ENCODE measurements at regions not wholly inside any gene's neighbourhood (a gene's known extent, or its start where the extent isn't known, plus 50 kb on each side); places are given as distances from the start of the nearest gene placed in this dataset.

DNA sequence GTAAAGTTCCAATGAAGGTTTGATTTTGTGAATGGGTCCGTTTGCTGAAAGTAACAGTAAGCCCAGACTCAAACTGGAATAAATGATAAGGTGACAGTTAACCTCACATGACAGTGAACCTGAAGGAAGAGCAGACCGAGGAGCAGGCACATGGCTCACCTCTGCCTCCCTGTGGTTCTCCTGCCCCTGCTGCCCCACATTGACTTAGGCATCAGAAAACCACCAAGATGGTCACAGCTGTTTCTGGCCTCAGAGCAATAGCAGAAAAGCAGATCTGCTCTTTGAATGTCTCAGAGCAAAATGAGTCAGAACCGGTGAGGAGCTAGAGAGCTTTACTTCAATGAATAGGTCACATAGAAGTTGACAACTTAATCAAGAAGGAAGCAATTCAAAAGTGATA lies 487.6 kb downstream of the METTL4 start:
- no peaks in the 10 kb centered on the region for H3K9me3 ChIP-seq (ENCODE audit: control extremely low read depth in 1 of 5, control insufficient read depth in 4 of 5, insufficient read depth in 2 of 5, low read depth in 1 of 5, low read length in 4 of 5)
- H3K4me3 ChIP-seq (ENCODE audit: control insufficient read depth in 1 of 7, extremely low read depth in 1 of 7, insufficient read depth in 4 of 7, low read depth in 2 of 7, low read length in 6 of 7): no peak overlapping the region
- H3K27ac ChIP-seq (ENCODE audit: insufficient read depth in 1 of 2, low read depth in 1 of 2, low read length in 2 of 2, poor library complexity in 1 of 2, severe bottlenecking in 2 of 2): no peak overlapping the region
- 19% methylated on average over 3 of the region's 3 CpGs for WGBS (ENCODE audit: insufficient coverage)
- peaks cover 0 to 1% (median 0%) of the 10 kb centered on the region in 5 experiments for H3K27me3 ChIP-seq (replicated peaks in 2 of 5; ENCODE audit: control insufficient read depth in 4 of 5, insufficient read depth in 5 of 5, low read length in 4 of 5)
- CTCF ChIA-PET: interaction anchor here (0.9 to 1.3 kb wide), 4 partner anchors 10 to 21 kb away, joined by 3 to 4 read pairs (median 3); no protein-coding TSS in a partner anchor
- peaks cover 0 to 12% (median 1%) of the 10 kb centered on the region in 4 experiments for H3K4me1 ChIP-seq (ENCODE audit: control extremely low read depth in 1 of 4, control insufficient read depth in 4 of 4, insufficient read depth in 4 of 4, low read length in 3 of 4)
- POLR2A ChIA-PET: no interaction called here
- H3K36me3 ChIP-seq (ENCODE audit: control insufficient read depth in 4 of 4, insufficient read depth in 4 of 4, low read length in 3 of 4): no peaks in the 10 kb centered on the region
- DNase-seq: peak; percentile 5 to 82 (median 27)

DNA sequence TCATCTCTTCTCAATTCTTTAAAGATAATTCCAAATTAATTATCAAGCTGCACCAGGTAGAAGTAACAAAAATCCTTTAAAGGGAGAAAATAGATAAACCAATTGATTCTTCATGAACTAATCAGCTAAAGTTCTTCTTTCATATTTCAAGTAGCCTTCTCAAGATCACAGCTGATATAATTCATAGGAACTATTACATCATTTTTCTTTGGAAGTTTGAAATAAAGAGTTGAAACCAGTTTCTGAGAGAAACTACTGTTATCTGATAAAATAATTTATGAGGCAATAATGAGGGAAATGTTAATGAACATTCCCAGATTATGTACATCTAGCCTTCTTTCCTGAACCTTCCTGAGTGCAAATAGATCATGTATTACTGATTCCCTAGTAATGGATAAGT lies 484.9 kb downstream of the METTL4 start:
- Histone ChIP-seq H3K4me1 (ENCODE audit: control extremely low read depth in 1 of 4, control insufficient read depth in 4 of 4, insufficient read depth in 4 of 4, low read length in 3 of 4) (peaks cover 5 to 26% (median 11%) of the 10 kb centered on the region in 4 experiments), H3K27me3 (replicated peaks in 2 of 5; ENCODE audit: control insufficient read depth in 4 of 5, insufficient read depth in 5 of 5, low read length in 4 of 5) (peaks cover 0 to 1% (median 0%) of the 10 kb centered on the region in 5 experiments), H3K27ac (ENCODE audit: insufficient read depth in 1 of 2, low read depth in 1 of 2, low read length in 2 of 2, poor library complexity in 1 of 2, severe bottlenecking in 2 of 2) (no peak overlapping the region), H3K9me3 (ENCODE audit: control extremely low read depth in 1 of 5, control insufficient read depth in 4 of 5, insufficient read depth in 2 of 5, low read depth in 1 of 5, low read length in 4 of 5) (no peaks in the 10 kb centered on the region), H3K4me3 (ENCODE audit: control insufficient read depth in 1 of 7, extremely low read depth in 1 of 7, insufficient read depth in 4 of 7, low read depth in 2 of 7, low read length in 6 of 7) (no peak overlapping the region), H3K36me3 (ENCODE audit: control insufficient read depth in 4 of 4, insufficient read depth in 4 of 4, low read length in 3 of 4) (no peaks in the 10 kb centered on the region)
- ChIA-PET POLR2A (no interaction called here), CTCF (interaction anchor here (1.4 to 1.5 kb wide), 2 partner anchors 11 to 14 kb away, joined by 3 to 4 read pairs; no protein-coding TSS in a partner anchor)
- DNase-seq: no peak

DNA sequence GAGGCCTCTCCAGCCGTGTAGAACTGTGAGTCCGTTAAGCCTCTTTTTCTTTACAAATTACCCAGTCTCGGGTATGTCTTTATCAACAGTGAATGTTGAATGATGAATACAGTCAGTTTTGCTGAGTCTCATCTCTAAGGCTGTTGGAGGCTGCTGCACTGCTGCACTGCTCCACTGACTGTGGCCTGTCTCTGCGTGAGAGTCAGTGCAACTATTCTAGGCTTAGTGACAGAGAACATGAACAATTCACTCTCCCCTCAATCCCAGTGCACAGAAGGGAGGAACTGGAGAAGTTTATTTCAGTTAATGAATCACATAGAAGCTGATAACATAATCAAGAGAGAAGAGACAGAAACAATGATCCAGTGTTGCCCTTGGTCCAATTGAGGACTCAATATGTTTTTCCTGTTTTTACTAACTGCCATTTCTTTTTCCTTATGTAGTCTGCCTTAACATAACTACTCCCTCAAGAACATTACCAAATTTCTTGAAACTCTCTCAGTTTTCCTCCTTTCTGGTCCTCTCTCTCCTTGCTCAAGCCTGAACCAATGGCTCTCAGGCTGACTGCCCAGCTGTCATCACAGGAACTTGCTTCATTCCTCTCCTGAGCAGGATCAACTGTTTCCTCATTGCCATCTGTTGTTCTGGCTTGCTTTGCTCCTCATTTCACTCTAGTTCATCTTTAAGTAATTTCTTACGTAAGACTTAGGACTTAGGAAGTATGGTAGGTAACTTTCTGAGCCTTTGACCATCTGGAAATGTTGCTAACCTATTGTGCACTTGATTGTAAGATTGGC lies 483.2 kb downstream of the METTL4 start:
- Histone ChIP-seq H3K27ac (ENCODE audit: insufficient read depth in 1 of 2, low read depth in 1 of 2, low read length in 2 of 2, poor library complexity in 1 of 2, severe bottlenecking in 2 of 2) (no peak overlapping the region), H3K36me3 (ENCODE audit: control insufficient read depth in 4 of 4, insufficient read depth in 4 of 4, low read length in 3 of 4) (no peaks in the 10 kb centered on the region), H3K4me1 (ENCODE audit: control extremely low read depth in 1 of 4, control insufficient read depth in 4 of 4, insufficient read depth in 4 of 4, low read length in 3 of 4) (peaks cover 5 to 26% (median 11%) of the 10 kb centered on the region in 4 experiments), H3K9me3 (ENCODE audit: control extremely low read depth in 1 of 5, control insufficient read depth in 4 of 5, insufficient read depth in 2 of 5, low read depth in 1 of 5, low read length in 4 of 5) (no peaks in the 10 kb centered on the region), H3K27me3 (replicated peaks in 2 of 5; ENCODE audit: control insufficient read depth in 4 of 5, insufficient read depth in 5 of 5, low read length in 4 of 5) (no peaks in the 10 kb centered on the region), H3K4me3 (ENCODE audit: control insufficient read depth in 1 of 7, extremely low read depth in 1 of 7, insufficient read depth in 4 of 7, low read depth in 2 of 7, low read length in 6 of 7) (no peak overlapping the region)
- WGBS (ENCODE audit: insufficient coverage): no CpG with 5 or more reads among the region's 5 CpGs
- peak in 2 of 3 donors; percentile 24 to 58 for DNase-seq
- CTCF ChIA-PET: interaction anchor here (0.8 to 1.3 kb wide), 3 partner anchors 9 to 424 kb away, joined by 3 read pairs; no protein-coding TSS in a partner anchor
- POLR2A ChIA-PET: no interaction called here

DNA sequence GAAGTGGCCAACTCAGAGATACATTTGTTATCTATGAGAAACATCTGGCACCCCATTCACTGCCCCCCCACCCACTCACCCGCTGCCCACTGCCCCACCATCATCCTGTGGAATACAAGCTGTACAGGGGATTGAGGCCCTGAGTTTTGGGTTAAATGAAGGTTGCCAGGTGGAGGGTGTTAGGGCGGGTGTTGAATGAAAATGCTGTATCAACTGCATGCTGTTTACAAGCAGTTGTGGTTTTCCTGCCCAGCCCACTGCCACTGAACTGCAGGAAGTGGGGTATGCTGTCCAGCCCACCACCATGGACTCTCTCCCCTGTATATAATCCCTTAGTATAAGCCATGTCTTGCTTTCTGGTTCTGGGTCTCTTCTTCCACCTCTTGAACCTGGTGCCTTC lies 481.9 kb downstream of the METTL4 start:
- H3K27ac ChIP-seq (ENCODE audit: insufficient read depth in 1 of 2, low read depth in 1 of 2, low read length in 2 of 2, poor library complexity in 1 of 2, severe bottlenecking in 2 of 2): peak overlapping the region in 1 of 2 experiments; percentile 43
- H3K9me3 ChIP-seq (ENCODE audit: control extremely low read depth in 1 of 5, control insufficient read depth in 4 of 5, insufficient read depth in 2 of 5, low read depth in 1 of 5, low read length in 4 of 5): no peaks in the 10 kb centered on the region
- peak overlapping the region in 1 of 7 experiments; percentile 42 for H3K4me3 ChIP-seq (ENCODE audit: control insufficient read depth in 1 of 7, extremely low read depth in 1 of 7, insufficient read depth in 4 of 7, low read depth in 2 of 7, low read length in 6 of 7)
- ChIA-PET POLR2A (no interaction called here), CTCF (interaction anchor here (1.3 to 1.4 kb wide), 2 partner anchors 10 to 15 kb away, joined by 3 to 6 read pairs; no protein-coding TSS in a partner anchor)
- DNase-seq: peak; percentile 2 to 90 (median 60)
- no peaks in the 10 kb centered on the region for H3K36me3 ChIP-seq (ENCODE audit: control insufficient read depth in 4 of 4, insufficient read depth in 4 of 4, low read length in 3 of 4)
- peaks cover 5 to 26% (median 11%) of the 10 kb centered on the region in 4 experiments for H3K4me1 ChIP-seq (ENCODE audit: control extremely low read depth in 1 of 4, control insufficient read depth in 4 of 4, insufficient read depth in 4 of 4, low read length in 3 of 4)
- H3K27me3 ChIP-seq (replicated peaks in 2 of 5; ENCODE audit: control insufficient read depth in 4 of 5, insufficient read depth in 5 of 5, low read length in 4 of 5): no peaks in the 10 kb centered on the region
- WGBS (ENCODE audit: insufficient coverage): no CpG with 5 or more reads among the region's 2 CpGs

DNA sequence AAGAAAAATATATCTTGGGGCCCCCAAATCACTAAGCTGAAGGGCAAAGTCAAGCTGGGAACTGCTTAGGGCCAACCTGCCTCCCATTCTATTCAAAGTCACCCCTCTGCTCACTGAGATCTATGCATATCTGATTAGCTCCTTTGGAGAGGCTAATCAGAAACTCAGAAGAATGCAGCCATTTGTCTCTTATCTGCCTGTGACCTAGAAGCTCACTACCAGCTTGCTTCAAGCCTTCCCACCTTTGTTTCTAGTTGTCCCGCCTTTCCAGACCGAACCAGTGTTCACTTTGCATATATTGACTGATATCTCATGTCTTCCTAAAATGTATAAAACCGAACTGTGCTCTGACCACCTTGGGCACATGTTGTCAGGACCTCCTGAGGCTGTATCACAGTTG lies 479.4 kb downstream of the METTL4 start:
- Histone ChIP-seq H3K27ac (ENCODE audit: insufficient read depth in 1 of 2, low read depth in 1 of 2, low read length in 2 of 2, poor library complexity in 1 of 2, severe bottlenecking in 2 of 2) (no peak overlapping the region), H3K4me3 (ENCODE audit: control insufficient read depth in 1 of 7, extremely low read depth in 1 of 7, insufficient read depth in 4 of 7, low read depth in 2 of 7, low read length in 6 of 7) (no peak overlapping the region), H3K27me3 (replicated peaks in 2 of 5; ENCODE audit: control insufficient read depth in 4 of 5, insufficient read depth in 5 of 5, low read length in 4 of 5) (no peaks in the 10 kb centered on the region), H3K9me3 (ENCODE audit: control extremely low read depth in 1 of 5, control insufficient read depth in 4 of 5, insufficient read depth in 2 of 5, low read depth in 1 of 5, low read length in 4 of 5) (no peaks in the 10 kb centered on the region), H3K4me1 (ENCODE audit: control extremely low read depth in 1 of 4, control insufficient read depth in 4 of 4, insufficient read depth in 4 of 4, low read length in 3 of 4) (peaks cover 5 to 26% (median 11%) of the 10 kb centered on the region in 4 experiments), H3K36me3 (ENCODE audit: control insufficient read depth in 4 of 4, insufficient read depth in 4 of 4, low read length in 3 of 4) (no peaks in the 10 kb centered on the region)
- ChIA-PET POLR2A (no interaction called here), CTCF (no interaction called here)
- DNase-seq: no peak
- WGBS (ENCODE audit: insufficient coverage): 100% methylated on average over 2 of the region's 3 CpGs

DNA sequence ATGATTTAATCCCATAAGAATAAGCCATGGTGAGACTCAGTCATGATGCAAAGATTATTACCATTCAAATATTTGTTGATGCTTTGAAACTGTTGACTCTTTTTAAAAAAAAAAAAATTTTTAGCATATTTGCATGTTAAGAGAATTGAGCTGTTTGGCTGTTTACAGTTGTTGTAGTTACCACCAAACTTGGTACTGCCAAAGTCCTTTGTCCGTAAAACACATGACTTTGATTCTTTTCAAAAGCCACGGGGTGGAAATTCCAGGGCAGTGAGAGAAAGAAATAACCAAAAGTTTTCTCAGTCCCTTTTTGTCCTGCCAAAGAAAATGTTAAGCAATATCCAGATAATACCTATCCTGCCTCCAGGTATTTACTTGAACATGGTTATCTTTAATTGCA lies 474.8 kb downstream of the METTL4 start:
- Histone ChIP-seq H3K4me3 (ENCODE audit: control insufficient read depth in 1 of 7, extremely low read depth in 1 of 7, insufficient read depth in 4 of 7, low read depth in 2 of 7, low read length in 6 of 7) (no peak overlapping the region), H3K27ac (ENCODE audit: insufficient read depth in 1 of 2, low read depth in 1 of 2, low read length in 2 of 2, poor library complexity in 1 of 2, severe bottlenecking in 2 of 2) (no peak overlapping the region), H3K9me3 (ENCODE audit: control extremely low read depth in 1 of 5, control insufficient read depth in 4 of 5, insufficient read depth in 2 of 5, low read depth in 1 of 5, low read length in 4 of 5) (peaks cover 0 to 1% (median 0%) of the 10 kb centered on the region in 5 experiments), H3K27me3 (replicated peaks in 2 of 5; ENCODE audit: control insufficient read depth in 4 of 5, insufficient read depth in 5 of 5, low read length in 4 of 5) (peaks cover 0 to 1% (median 0%) of the 10 kb centered on the region in 5 experiments), H3K36me3 (ENCODE audit: control insufficient read depth in 4 of 4, insufficient read depth in 4 of 4, low read length in 3 of 4) (no peaks in the 10 kb centered on the region), H3K4me1 (ENCODE audit: control extremely low read depth in 1 of 4, control insufficient read depth in 4 of 4, insufficient read depth in 4 of 4, low read length in 3 of 4) (no peaks in the 10 kb centered on the region)
- no peak for DNase-seq
- ChIA-PET POLR2A (no interaction called here), CTCF (interaction anchor here (1.1 kb wide), 1 partner anchor 10 kb away, joined by 5 read pairs; no protein-coding TSS in a partner anchor)
- 89% methylated on average over 2 of the region's 2 CpGs for WGBS (ENCODE audit: insufficient coverage)

DNA sequence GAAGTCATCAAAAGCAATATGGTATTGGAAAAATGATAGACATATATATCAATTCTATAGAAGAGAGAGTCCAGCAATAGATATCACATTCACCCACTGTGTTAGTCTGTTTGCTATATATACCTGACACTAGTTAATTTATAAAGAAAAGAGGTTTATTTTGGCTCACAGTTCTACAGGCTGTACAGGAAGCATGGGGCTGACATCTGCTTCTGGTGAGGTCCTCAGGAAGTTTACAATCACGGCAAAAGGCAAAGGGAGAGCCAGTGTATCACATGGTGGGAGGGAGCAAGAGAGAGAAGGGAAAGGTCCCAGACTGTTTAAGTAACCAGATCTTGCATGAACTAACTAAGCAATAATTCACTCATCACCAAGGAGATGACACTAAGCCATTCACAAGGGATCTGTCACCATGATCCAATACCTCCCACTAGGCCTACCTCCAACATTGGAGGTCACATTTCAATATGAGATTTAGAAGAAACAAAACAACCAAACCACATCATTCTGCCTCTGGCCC lies 470.6 kb downstream of the METTL4 start:
- no peaks in the 10 kb centered on the region for H3K36me3 ChIP-seq (ENCODE audit: control insufficient read depth in 4 of 4, insufficient read depth in 4 of 4, low read length in 3 of 4)
- peaks cover 0 to 6% (median 0%) of the 10 kb centered on the region in 5 experiments for H3K27me3 ChIP-seq (replicated peaks in 2 of 5; ENCODE audit: control insufficient read depth in 4 of 5, insufficient read depth in 5 of 5, low read length in 4 of 5)
- ChIA-PET CTCF (no interaction called here), POLR2A (no interaction called here)
- no peak for DNase-seq
- WGBS (ENCODE audit: insufficient coverage): 40% methylated on average over 1 of the region's 1 CpG
- no peak overlapping the region for H3K27ac ChIP-seq (ENCODE audit: insufficient read depth in 1 of 2, low read depth in 1 of 2, low read length in 2 of 2, poor library complexity in 1 of 2, severe bottlenecking in 2 of 2)
- H3K9me3 ChIP-seq (ENCODE audit: control extremely low read depth in 1 of 5, control insufficient read depth in 4 of 5, insufficient read depth in 2 of 5, low read depth in 1 of 5, low read length in 4 of 5): peaks cover 0 to 1% (median 0%) of the 10 kb centered on the region in 5 experiments
- H3K4me1 ChIP-seq (ENCODE audit: control extremely low read depth in 1 of 4, control insufficient read depth in 4 of 4, insufficient read depth in 4 of 4, low read length in 3 of 4): no peaks in the 10 kb centered on the region
- no peak overlapping the region for H3K4me3 ChIP-seq (ENCODE audit: control insufficient read depth in 1 of 7, extremely low read depth in 1 of 7, insufficient read depth in 4 of 7, low read depth in 2 of 7, low read length in 6 of 7)
